Heart right ventricle (tissue), 16 donors: ENCODE measurements at regions not wholly inside any gene's neighbourhood (a gene's known extent, or its start where the extent isn't known, plus 50 kb on each side); places are given as distances from the start of the nearest gene placed in this dataset.

Experiments
- ATAC-seq, 8 donors: fragments of 200-7000 bp; cut with Tn5 transposase; one replicate each; pipeline ENCODE4 v1.9.1; 2020; ENCODE audit warnings: mild to moderate bottlenecking in 8 of 8, moderate library complexity in 8 of 8, moderate number of reproducible peaks in 1 of 8
- DNase-seq, 2 donors: peaks; one replicate each; pipeline ENCODE4 v3.0.0-alpha.2; 2020
- H3K27ac ChIP-seq, 10 donors: fragments of 200-600 bp; sonication (generic) in 2 of 10; one replicate each; pipeline versions ENCODE4 v1.5.0 to v1.8.0; 2020 to 2022; ENCODE audit warnings: mild to moderate bottlenecking in 3 of 10
- H3K27me3 ChIP-seq, 7 donors: fragments of 200-600 bp; one replicate each; pipeline ENCODE4 v1.8.0; 2021 to 2022; ENCODE audit warnings: mild to moderate bottlenecking in 2 of 7
- H3K36me3 ChIP-seq, 9 donors: fragments of 200-600 bp; sonication (generic) in 1 of 9; one replicate each; pipeline versions ENCODE4 v1.5.0 to v1.8.0; 2020 to 2022; ENCODE audit warnings: mild to moderate bottlenecking in 2 of 9
- H3K4me1 ChIP-seq, 9 donors: fragments of 200-600 bp; sonication (generic) in 1 of 9; one replicate each; pipeline versions ENCODE4 v1.5.0 to v1.8.0; 2020 to 2022; ENCODE audit warnings: mild to moderate bottlenecking in 4 of 9
- H3K4me3 ChIP-seq, 10 donors: fragments of 200-600 bp; sonication (generic) in 2 of 10; one replicate each; pipeline versions ENCODE4 v1.5.0 to v1.8.0; 2020 to 2022; ENCODE audit warnings: mild to moderate bottlenecking in 7 of 10, moderate library complexity in 2 of 10
- H3K9me3 ChIP-seq, 11 donors: fragments of 200-600 bp in 10 of 11; sonication (generic) in 2 of 11; one replicate each; pipeline versions ENCODE4 v1.5.0 to v1.8.0; 2013 to 2022; ENCODE audit warnings: mild to moderate bottlenecking in 2 of 11, control low read depth in 1 of 11, moderate library complexity in 1 of 11
- CTCF ChIP-seq, 9 donors: fragments of 200-600 bp; sonication (generic) in 2 of 9; IDR thresholded peaks; one replicate each; pipeline versions ENCODE4 v1.5.0 to v1.8.0; 2021 to 2022; ENCODE audit warnings: antibody characterized with exemption in 9 of 9, mild to moderate bottlenecking in 5 of 9, moderate library complexity in 1 of 9
- whole genome bisulfite sequencing, 2 donors: extraction: QIAGEN DNeasy Blood & Tissue Kit; methylation state at CpG; one replicate each; pipeline ENCODE4 v1.1.7; 2013; ENCODE audit warnings: inconsistent platforms in 1 of 2; 5-methylcytosine and 5-hydroxymethylcytosine counted together
- intact Hi-C, 10 donors: fragments of 100-400 bp; cut with DNase I; formaldehyde crosslinking; loops; one replicate each; pipeline versions ENCODE4 v1.11.1 to v1.14.2; 2022
- donor health status: Arrhythmogenic right ventricular cardiomyopathy.
- donor health status: ischemic (EF 13 %, LVEDD 7.1; RV severe dilation, severe dysfunction).
- donor health status: healthy with polysubstance abuse.
- donor health status: DM: no; HTN: yes; CAD: no.
- donor health status: DM: no; HTN: no; CAD: no.
- donor health status: ischemic (EF 25% LVEDD 6.9; RV normal size, moderate dysfunction).
- donor health status: ischemic (EF 25% LVEDD 5.7; RV mildly dilated, moderate dysfunction).
- donor health status: healthy.
- donor health status: DM: yes; HTN: yes; CAD: no.
- donor health status: Ischemic cardiomyopathy.
- donor health status: ischemic (EF 35%, LVEDD 5.7; RV mildly dilated, moderate dysfunction).
- donor health status: nonischemic (EF 11% LVEDD 7.7; RV severe dilation, severe dysfunction).
- donor health status: DM: yes; HTN: yes; CAD: no.
- donor health status: PGD.
- donor health status: ischemic (EF 29% LVEDD 5.4; RV normal size, mild dysfunction).
- donor health status: nonischemic (EF 23%, LVEDD 6.1; RV moderate dilation, normal function).

- intact Hi-C loops = no loop called here
- Histone ChIP-seq H3K27ac (no peak overlapping the region), H3K4me3 (no peak overlapping the region), H3K9me3 (no peaks in the 10 kb centered on the region), H3K4me1 (no peaks in the 10 kb centered on the region), H3K27me3 (no peaks in the 10 kb centered on the region), H3K36me3 (no peaks in the 10 kb centered on the region)
- whole genome bisulfite sequencing, 2 donors = 59 to 79% methylated on average over 1 of the region's 1 CpG
- DNase-seq (no peak), ATAC-seq (no peak)
- TF ChIP-seq CTCF (IDR thresholded peaks at IDR 0.05) = no peak
These were observed 206.4 kb downstream of the LRRK2 start for GRCh38 chr12:40431169-40431568.

GRCh38 chr12:40435251-40435650 lies 210.5 kb downstream of the LRRK2 start:
- 55 to 63% methylated on average over 2 of the region's 2 CpGs for WGBS, 2 donors
- H3K9me3 ChIP-seq = no peaks in the 10 kb centered on the region
- no peak for TF ChIP-seq CTCF (IDR thresholded peaks at IDR 0.05)
- ATAC-seq (no peak), DNase-seq (no peak)
- no peak overlapping the region for H3K4me3 ChIP-seq
- H3K4me1 ChIP-seq = no peaks in the 10 kb centered on the region
- no peaks in the 10 kb centered on the region for H3K36me3 ChIP-seq
- intact Hi-C loops = no loop called here
- no peak overlapping the region for H3K27ac ChIP-seq
- H3K27me3 ChIP-seq = no peaks in the 10 kb centered on the region

GRCh38 chr12:40435951-40436350 lies 211.2 kb downstream of the LRRK2 start:
- Histone ChIP-seq H3K4me3 (no peak overlapping the region), H3K4me1 (no peaks in the 10 kb centered on the region), H3K36me3 (no peaks in the 10 kb centered on the region), H3K9me3 (no peaks in the 10 kb centered on the region), H3K27ac (no peak overlapping the region), H3K27me3 (no peaks in the 10 kb centered on the region)
- ATAC-seq = no peak
- 81 to 90% methylated on average over 2 of the region's 2 CpGs for WGBS, 2 donors
- DNase-seq = no peak
- TF ChIP-seq CTCF (IDR thresholded peaks at IDR 0.05) = no peak
- intact Hi-C loops = no loop called here

GRCh38 chr12:40436564-40436963 lies 211.8 kb downstream of the LRRK2 start:
- TF ChIP-seq CTCF (IDR thresholded peaks at IDR 0.05) = no peak
- DNase-seq = no peak

More at GRCh38 chr12:40436564-40436963, 211.8 kb downstream of the LRRK2 start:
- no peaks in the 10 kb centered on the region for H3K36me3 ChIP-seq
- ATAC-seq = no peak
- no peaks in the 10 kb centered on the region for H3K9me3 ChIP-seq
- no peak overlapping the region for H3K27ac ChIP-seq
- 76 to 83% methylated on average over 3 of the region's 3 CpGs for WGBS, 2 donors
- H3K4me1 ChIP-seq = no peaks in the 10 kb centered on the region
- no peaks in the 10 kb centered on the region for H3K27me3 ChIP-seq
- H3K4me3 ChIP-seq = no peak overlapping the region
- intact Hi-C loops = no loop called here
